GM12878 (cell line): ENCODE measurements at regions not wholly inside any gene's neighbourhood (a gene's known extent, or its start where the extent isn't known, plus 50 kb on each side); places are given as distances from the start of the nearest gene placed in this dataset.

Experiments used
- BHLHE40 ChIP-seq, 2 experiments: fragments of 450-650 bp in 1 of 2; IDR thresholded peaks; 2 replicates each; pipeline ENCODE4 v1.6.1; 2011 to 2017; ENCODE audit warnings: low read depth in 2 of 2, borderline replicate concordance in 1 of 2, improper control_type of control experiment in 1 of 2, low read length in 1 of 2, mild to moderate bottlenecking in 1 of 2
- CBFB ChIP-seq: IDR thresholded peaks from 2 replicates; pipeline ENCODE4 v1.6.1; 2016; ENCODE audit warnings: antibody characterized with exemption, low read depth
- CEBPB ChIP-seq, 2 experiments: fragments of 150-350 bp in 1 of 2; IDR thresholded peaks; 2 replicates each; pipeline ENCODE4 v1.6.1; 2012 to 2014; ENCODE audit warnings: low read depth in 2 of 2, low read length in 2 of 2, borderline replicate concordance in 1 of 2, inconsistent platforms in 1 of 2
- CREM ChIP-seq: IDR thresholded peaks from 2 replicates; pipeline ENCODE4 v1.6.1; 2014; ENCODE audit warnings: antibody characterized with exemption, low read depth
- CTCF ChIP-seq, 3 experiments: IDR thresholded peaks in 2 of 3; conservative IDR thresholded peaks in 1 of 3; 2 replicates each; pipeline ENCODE4 v1.5.1; 2011; ENCODE audit warnings: low read depth in 3 of 3, low read length in 3 of 3, mild to moderate bottlenecking in 3 of 3, control low read depth in 2 of 3, moderate library complexity in 2 of 3, inconsistent platforms in 1 of 3, mixed read lengths in 1 of 3; ENCODE audit not compliant: control insufficient read depth in 2 of 3, insufficient read depth in 1 of 3; ENCODE audit errors: extremely low read depth in 1 of 3
- JUND ChIP-seq: IDR thresholded peaks from 2 replicates; pipeline ENCODE4 v1.6.1; 2012; ENCODE audit warnings: low read depth, mild to moderate bottlenecking, low read length, improper control_type of control experiment, moderate library complexity
- POLR2A ChIP-seq: IDR thresholded peaks from 2 replicates; pipeline ENCODE4 v1.6.1; 2011; ENCODE audit warnings: low read depth, mild to moderate bottlenecking, low read length
- RFX5 ChIP-seq: IDR thresholded peaks from 2 replicates; pipeline ENCODE4 v1.6.1; 2011; ENCODE audit warnings: low read depth, low read length, improper control_type of control experiment
- SP1 ChIP-seq: IDR thresholded peaks from one replicate; pipeline ENCODE4 v1.6.1; 2011; ENCODE audit warnings: low read depth, low read length
- TBL1XR1 ChIP-seq: IDR thresholded peaks from 2 replicates; pipeline ENCODE4 v1.6.1; 2012; ENCODE audit warnings: low read depth, low read length, improper control_type of control experiment
- TF ChIP-seq, protein P1 (sequence below): fragments of 450-650 bp; IDR thresholded peaks from 2 replicates; pipeline ENCODE4 v1.6.1; 2016; ENCODE audit warnings: mild to moderate bottlenecking
- TF ChIP-seq, protein P2 (sequence below): fragments of 450-650 bp; conservative IDR thresholded peaks from 2 replicates; pipeline ENCODE4 v1.6.1; 2017; ENCODE audit warnings: mild to moderate bottlenecking, moderate library complexity

GRCh38 chr2:183984871-183985270, 613.5 kb upstream of the ZNF804A start:
- TF ChIP-seq, protein P1, sequence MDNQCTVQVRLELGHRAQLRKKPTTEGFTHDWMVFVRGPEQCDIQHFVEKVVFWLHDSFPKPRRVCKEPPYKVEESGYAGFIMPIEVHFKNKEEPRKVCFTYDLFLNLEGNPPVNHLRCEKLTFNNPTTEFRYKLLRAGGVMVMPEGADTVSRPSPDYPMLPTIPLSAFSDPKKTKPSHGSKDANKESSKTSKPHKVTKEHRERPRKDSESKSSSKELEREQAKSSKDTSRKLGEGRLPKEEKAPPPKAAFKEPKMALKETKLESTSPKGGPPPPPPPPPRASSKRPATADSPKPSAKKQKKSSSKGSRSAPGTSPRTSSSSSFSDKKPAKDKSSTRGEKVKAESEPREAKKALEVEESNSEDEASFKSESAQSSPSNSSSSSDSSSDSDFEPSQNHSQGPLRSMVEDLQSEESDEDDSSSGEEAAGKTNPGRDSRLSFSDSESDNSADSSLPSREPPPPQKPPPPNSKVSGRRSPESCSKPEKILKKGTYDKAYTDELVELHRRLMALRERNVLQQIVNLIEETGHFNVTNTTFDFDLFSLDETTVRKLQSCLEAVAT: no peak
- no peak for TF ChIP-seq TBL1XR1
- TF ChIP-seq JUND: no peak
- no peak for TF ChIP-seq CEBPB (IDR thresholded peaks at IDR 0.05; ENCODE audit: borderline replicate concordance in 1 of 2, low read depth in 2 of 2, low read length in 2 of 2)
- TF ChIP-seq CTCF (IDR thresholded peaks at IDR 0.05 in 2 of 3, conservative IDR thresholded peaks at IDR 0.05 in 1 of 3; ENCODE audit: control insufficient read depth in 2 of 3, extremely low read depth in 1 of 3, insufficient read depth in 1 of 3, low read depth in 3 of 3, low read length in 3 of 3): no peak
- TF ChIP-seq CREM: no peak
- no peak for TF ChIP-seq CBFB
- TF ChIP-seq SP1: no peak
- TF ChIP-seq RFX5: no peak
- no peak for TF ChIP-seq BHLHE40 (IDR thresholded peaks at IDR 0.05; ENCODE audit: borderline replicate concordance in 1 of 2, low read depth in 2 of 2, low read length in 1 of 2)
- TF ChIP-seq, protein P2, sequence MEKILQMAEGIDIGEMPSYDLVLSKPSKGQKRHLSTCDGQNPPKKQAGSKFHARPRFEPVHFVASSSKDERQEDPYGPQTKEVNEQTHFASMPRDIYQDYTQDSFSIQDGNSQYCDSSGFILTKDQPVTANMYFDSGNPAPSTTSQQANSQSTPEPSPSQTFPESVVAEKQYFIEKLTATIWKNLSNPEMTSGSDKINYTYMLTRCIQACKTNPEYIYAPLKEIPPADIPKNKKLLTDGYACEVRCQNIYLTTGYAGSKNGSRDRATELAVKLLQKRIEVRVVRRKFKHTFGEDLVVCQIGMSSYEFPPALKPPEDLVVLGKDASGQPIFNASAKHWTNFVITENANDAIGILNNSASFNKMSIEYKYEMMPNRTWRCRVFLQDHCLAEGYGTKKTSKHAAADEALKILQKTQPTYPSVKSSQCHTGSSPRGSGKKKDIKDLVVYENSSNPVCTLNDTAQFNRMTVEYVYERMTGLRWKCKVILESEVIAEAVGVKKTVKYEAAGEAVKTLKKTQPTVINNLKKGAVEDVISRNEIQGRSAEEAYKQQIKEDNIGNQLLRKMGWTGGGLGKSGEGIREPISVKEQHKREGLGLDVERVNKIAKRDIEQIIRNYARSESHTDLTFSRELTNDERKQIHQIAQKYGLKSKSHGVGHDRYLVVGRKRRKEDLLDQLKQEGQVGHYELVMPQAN: no peak
- TF ChIP-seq POLR2A: no peak
